ENCODE measurements at regions not wholly inside any gene's neighbourhood (a gene's known extent, or its start where the extent isn't known, plus 50 kb on each side); places are given as distances from the start of the nearest gene placed in this dataset.

GRCh38 chr2:128682729-128683284, 364.1 kb upstream of the HS6ST1 start:
- no peak overlapping the region for H3K4me2 ChIP-seq (ENCODE audit: insufficient read depth, low read length)
- no peaks in the 10 kb centered on the region for H4K20me1 ChIP-seq (ENCODE audit: insufficient read depth, low read length)
- no peak overlapping the region for H3K4me3 ChIP-seq (ENCODE audit: insufficient read depth, low read length)
- H3K4me1 ChIP-seq (ENCODE audit: insufficient read depth, low read length) = no peaks in the 10 kb centered on the region
- no peaks in the 10 kb centered on the region for H3K79me2 ChIP-seq (ENCODE audit: insufficient read depth, low read length)
- H3K36me3 ChIP-seq (ENCODE audit: insufficient read depth, low read length) = no peaks in the 10 kb centered on the region
- no peak for TF ChIP-seq CTCF (IDR thresholded peaks at IDR 0.05; ENCODE audit: extremely low read depth, low read depth, low read length)
- no peak for DNase-seq (ENCODE audit: insufficient read length, low spot score, missing footprints)
- no peak overlapping the region for H2AFZ ChIP-seq (ENCODE audit: low read length)
- no peaks in the 10 kb centered on the region for H3K9me3 ChIP-seq (ENCODE audit: low read depth, low read length)
- no peak overlapping the region for H3K27ac ChIP-seq (ENCODE audit: low read depth, low read length)
- H3K27me3 ChIP-seq (ENCODE audit: insufficient read depth, low read length) = no peaks in the 10 kb centered on the region

- no peaks in the 10 kb centered on the region for H3K27me3 ChIP-seq (ENCODE audit: insufficient read depth, low read length)
- no peak for TF ChIP-seq CTCF (IDR thresholded peaks at IDR 0.05; ENCODE audit: extremely low read depth, low read depth, low read length)
- H3K4me1 ChIP-seq (ENCODE audit: insufficient read depth, low read length) = no peaks in the 10 kb centered on the region
- no peaks in the 10 kb centered on the region for H3K9me3 ChIP-seq (ENCODE audit: low read depth, low read length)
- no peak for DNase-seq (ENCODE audit: insufficient read length, low spot score, missing footprints)
- no peaks in the 10 kb centered on the region for H4K20me1 ChIP-seq (ENCODE audit: insufficient read depth, low read length)
- no peak overlapping the region for H3K4me3 ChIP-seq (ENCODE audit: insufficient read depth, low read length)
- no peaks in the 10 kb centered on the region for H3K36me3 ChIP-seq (ENCODE audit: insufficient read depth, low read length)
- no peak overlapping the region for H3K4me2 ChIP-seq (ENCODE audit: insufficient read depth, low read length)
- H2AFZ ChIP-seq (ENCODE audit: low read length) = no peak overlapping the region
- no peak overlapping the region for H3K27ac ChIP-seq (ENCODE audit: low read depth, low read length)
- H3K79me2 ChIP-seq (ENCODE audit: insufficient read depth, low read length) = no peaks in the 10 kb centered on the region
These were observed 365.9 kb upstream of the HS6ST1 start for GRCh38 chr2:128684523-128684922.

GRCh38 chr2:128685841-128686496, 367.3 kb upstream of the HS6ST1 start:
- no peak overlapping the region for H3K4me3 ChIP-seq (ENCODE audit: insufficient read depth, low read length)
- H3K4me1 ChIP-seq (ENCODE audit: insufficient read depth, low read length) = no peaks in the 10 kb centered on the region
- no peaks in the 10 kb centered on the region for H3K27me3 ChIP-seq (ENCODE audit: insufficient read depth, low read length)
- no peak overlapping the region for H2AFZ ChIP-seq (ENCODE audit: low read length)
- H3K4me2 ChIP-seq (ENCODE audit: insufficient read depth, low read length) = no peak overlapping the region
- no peaks in the 10 kb centered on the region for H3K36me3 ChIP-seq (ENCODE audit: insufficient read depth, low read length)
- TF ChIP-seq CTCF (IDR thresholded peaks at IDR 0.05; ENCODE audit: extremely low read depth, low read depth, low read length) = no peak
- peak; percentile 30 for DNase-seq (ENCODE audit: insufficient read length, low spot score, missing footprints)
- no peak overlapping the region for H3K27ac ChIP-seq (ENCODE audit: low read depth, low read length)
- no peaks in the 10 kb centered on the region for H3K9me3 ChIP-seq (ENCODE audit: low read depth, low read length)
- no peaks in the 10 kb centered on the region for H4K20me1 ChIP-seq (ENCODE audit: insufficient read depth, low read length)
- H3K79me2 ChIP-seq (ENCODE audit: insufficient read depth, low read length) = no peaks in the 10 kb centered on the region

- no peak overlapping the region for H3K4me2 ChIP-seq (ENCODE audit: insufficient read depth, low read length)
- no peaks in the 10 kb centered on the region for H3K4me1 ChIP-seq (ENCODE audit: insufficient read depth, low read length)
- H3K9me3 ChIP-seq (ENCODE audit: low read depth, low read length) = no peaks in the 10 kb centered on the region
- TF ChIP-seq CTCF (IDR thresholded peaks at IDR 0.05; ENCODE audit: extremely low read depth, low read depth, low read length) = no peak
- no peak overlapping the region for H3K27ac ChIP-seq (ENCODE audit: low read depth, low read length)
- H3K4me3 ChIP-seq (ENCODE audit: insufficient read depth, low read length) = no peak overlapping the region
- no peaks in the 10 kb centered on the region for H3K79me2 ChIP-seq (ENCODE audit: insufficient read depth, low read length)
- no peaks in the 10 kb centered on the region for H4K20me1 ChIP-seq (ENCODE audit: insufficient read depth, low read length)
- no peaks in the 10 kb centered on the region for H3K27me3 ChIP-seq (ENCODE audit: insufficient read depth, low read length)
- H3K36me3 ChIP-seq (ENCODE audit: insufficient read depth, low read length) = no peaks in the 10 kb centered on the region
- no peak overlapping the region for H2AFZ ChIP-seq (ENCODE audit: low read length)
- DNase-seq (ENCODE audit: insufficient read length, low spot score, missing footprints) = no peak
These were observed 367.8 kb upstream of the HS6ST1 start for GRCh38 chr2:128686497-128686859.
